ENCODE measurements at regions not wholly inside any gene's neighbourhood (a gene's known extent, or its start where the extent isn't known, plus 50 kb on each side); places are given as distances from the start of the nearest gene placed in this dataset.

DNA sequence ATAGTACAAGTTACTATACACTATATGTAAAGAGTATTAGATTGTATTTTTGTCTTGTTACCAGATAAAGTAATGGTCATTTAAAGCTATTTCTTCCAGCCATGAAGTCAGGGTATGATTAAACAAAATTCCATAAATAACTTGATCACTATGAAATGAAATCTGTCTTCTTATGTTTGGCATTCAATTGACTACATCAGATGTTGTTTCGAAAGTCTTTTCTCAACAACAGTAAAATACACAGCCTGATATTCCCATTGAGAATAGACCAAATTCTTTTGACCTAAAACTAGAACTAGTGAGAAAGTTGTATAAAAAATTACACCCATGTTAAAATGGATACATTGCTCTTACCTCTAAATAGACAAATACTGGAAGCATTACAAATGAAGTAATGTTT is 134.6 kb upstream of the ADAMTS5 start:
- POLR2A ChIA-PET, result no interaction called here
- CTCF ChIA-PET, result no interaction called here
- TF ChIP-seq, protein P1, sequence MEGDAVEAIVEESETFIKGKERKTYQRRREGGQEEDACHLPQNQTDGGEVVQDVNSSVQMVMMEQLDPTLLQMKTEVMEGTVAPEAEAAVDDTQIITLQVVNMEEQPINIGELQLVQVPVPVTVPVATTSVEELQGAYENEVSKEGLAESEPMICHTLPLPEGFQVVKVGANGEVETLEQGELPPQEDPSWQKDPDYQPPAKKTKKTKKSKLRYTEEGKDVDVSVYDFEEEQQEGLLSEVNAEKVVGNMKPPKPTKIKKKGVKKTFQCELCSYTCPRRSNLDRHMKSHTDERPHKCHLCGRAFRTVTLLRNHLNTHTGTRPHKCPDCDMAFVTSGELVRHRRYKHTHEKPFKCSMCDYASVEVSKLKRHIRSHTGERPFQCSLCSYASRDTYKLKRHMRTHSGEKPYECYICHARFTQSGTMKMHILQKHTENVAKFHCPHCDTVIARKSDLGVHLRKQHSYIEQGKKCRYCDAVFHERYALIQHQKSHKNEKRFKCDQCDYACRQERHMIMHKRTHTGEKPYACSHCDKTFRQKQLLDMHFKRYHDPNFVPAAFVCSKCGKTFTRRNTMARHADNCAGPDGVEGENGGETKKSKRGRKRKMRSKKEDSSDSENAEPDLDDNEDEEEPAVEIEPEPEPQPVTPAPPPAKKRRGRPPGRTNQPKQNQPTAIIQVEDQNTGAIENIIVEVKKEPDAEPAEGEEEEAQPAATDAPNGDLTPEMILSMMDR (IDR thresholded peaks at IDR 0.05; ENCODE audit: control extremely low read depth, extremely low read depth, low read depth, missing control alignments), result no peak
- no peak for DNase-seq (ENCODE audit: extremely low spot score)

DNA sequence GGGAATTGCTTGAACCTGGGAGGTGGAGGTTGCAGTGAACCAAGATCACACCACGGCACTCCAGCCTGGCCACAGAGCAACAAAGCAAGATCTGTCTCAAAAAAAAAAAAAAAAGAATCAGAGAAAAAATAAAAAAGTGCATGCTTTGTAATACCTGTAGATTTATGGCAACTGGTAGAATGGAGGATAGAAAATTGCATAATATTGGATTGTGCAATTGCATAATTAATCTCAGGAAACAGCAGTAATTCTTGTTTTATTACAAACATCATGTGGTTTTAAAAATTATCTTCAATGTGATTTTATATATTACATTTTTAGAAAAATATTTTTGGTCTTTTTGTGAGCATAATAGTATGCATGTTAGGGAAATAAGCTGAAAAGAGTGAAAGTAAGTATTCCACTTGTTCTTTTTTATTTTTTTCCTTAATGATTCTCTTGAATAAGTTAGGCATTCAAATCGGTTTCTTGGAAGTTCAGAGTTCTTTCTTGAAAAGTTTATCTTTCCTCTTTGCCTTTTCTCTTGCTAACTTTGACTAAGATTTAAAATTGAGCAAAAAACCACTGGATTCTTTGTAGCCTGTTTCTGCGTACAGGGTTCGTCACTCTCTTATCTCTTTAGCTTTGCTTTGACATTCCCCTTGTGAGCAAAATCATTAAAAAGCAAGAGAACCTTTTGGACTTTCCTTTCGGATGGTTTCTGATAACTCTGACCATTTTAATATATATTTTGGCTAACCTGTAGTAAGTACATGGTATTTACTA is 127.5 kb upstream of the ADAMTS5 start:
- no peak for DNase-seq (ENCODE audit: extremely low spot score)
- ChIA-PET CTCF (interaction anchor here (1.0 kb wide), 1 partner anchor 21 kb away, joined by 3 read pairs; no protein-coding TSS in a partner anchor), POLR2A (no interaction called here)
- TF ChIP-seq, protein P1 (IDR thresholded peaks at IDR 0.05; ENCODE audit: control extremely low read depth, extremely low read depth, low read depth, missing control alignments), result no peak

DNA sequence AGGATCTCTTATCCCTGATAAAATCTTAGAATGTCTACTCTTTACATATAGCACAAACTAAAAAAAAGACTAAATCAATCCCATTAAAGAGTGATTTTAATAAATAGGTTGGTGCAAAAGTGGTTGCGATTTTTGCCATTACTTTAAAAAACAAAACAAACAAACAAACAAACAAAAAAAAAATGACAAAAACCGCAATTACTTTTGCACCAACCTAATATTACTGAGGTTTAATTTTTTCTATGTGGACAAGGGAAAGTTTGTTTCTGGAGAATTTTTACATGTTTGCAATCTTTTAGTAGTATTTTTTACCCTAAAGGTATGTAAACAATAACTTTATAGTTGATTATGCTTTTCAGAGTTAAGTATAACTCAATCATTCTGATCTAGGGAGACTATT is 119.7 kb upstream of the ADAMTS5 start:
- CTCF ChIA-PET, result no interaction called here
- TF ChIP-seq, protein P1 (IDR thresholded peaks at IDR 0.05; ENCODE audit: control extremely low read depth, extremely low read depth, low read depth, missing control alignments), result no peak
- POLR2A ChIA-PET, result no interaction called here
- no peak for DNase-seq (ENCODE audit: extremely low spot score)

DNA sequence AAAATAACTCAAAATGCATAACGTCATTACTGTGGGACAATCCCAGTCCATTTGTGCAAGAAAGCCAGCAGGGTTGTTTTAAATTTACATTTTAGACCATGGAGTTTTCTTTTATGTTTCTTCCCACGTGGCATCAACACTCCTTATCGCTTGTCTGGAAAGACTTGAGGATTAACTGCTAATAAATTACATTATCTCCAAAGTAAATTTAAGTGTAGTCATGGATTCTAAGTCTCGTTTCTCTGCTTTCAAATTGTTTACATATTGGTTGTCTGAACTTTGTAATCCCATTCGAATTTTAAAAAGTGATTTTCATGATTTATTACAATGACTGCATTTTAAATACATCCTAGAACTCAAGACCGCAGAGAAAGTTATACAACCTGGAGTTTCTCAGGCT is 119.3 kb upstream of the ADAMTS5 start:
- DNase-seq (ENCODE audit: extremely low spot score), result no peak
- TF ChIP-seq, protein P1 (IDR thresholded peaks at IDR 0.05; ENCODE audit: control extremely low read depth, extremely low read depth, low read depth, missing control alignments), result no peak
- ChIA-PET POLR2A (no interaction called here), CTCF (no interaction called here)

DNA sequence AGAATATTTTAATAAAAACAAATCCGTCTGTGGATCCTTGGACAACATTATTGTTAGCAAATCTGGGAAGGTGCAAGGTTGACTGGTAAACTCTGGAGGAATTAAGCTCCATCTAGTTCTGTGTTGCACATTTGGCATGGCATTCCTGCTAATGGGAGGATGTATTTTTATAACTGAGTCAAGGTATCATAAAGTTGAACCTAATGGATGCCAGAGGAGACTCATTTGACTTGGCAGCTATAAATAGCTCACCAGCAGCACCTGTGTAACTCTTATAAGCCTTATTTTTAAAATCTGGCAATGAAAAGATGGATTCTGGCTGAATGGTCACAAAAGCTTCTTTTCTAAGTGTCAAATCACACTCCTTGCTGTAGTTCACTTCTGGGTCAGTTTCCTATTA is 118.5 kb upstream of the ADAMTS5 start:
- DNase-seq (ENCODE audit: extremely low spot score), result no peak
- POLR2A ChIA-PET, result no interaction called here
- CTCF ChIA-PET, result interaction anchor here (0.8 kb wide), 1 partner anchor 9 kb away, joined by 3 read pairs; no protein-coding TSS in a partner anchor
- TF ChIP-seq, protein P1 (IDR thresholded peaks at IDR 0.05; ENCODE audit: control extremely low read depth, extremely low read depth, low read depth, missing control alignments), result no peak

DNA sequence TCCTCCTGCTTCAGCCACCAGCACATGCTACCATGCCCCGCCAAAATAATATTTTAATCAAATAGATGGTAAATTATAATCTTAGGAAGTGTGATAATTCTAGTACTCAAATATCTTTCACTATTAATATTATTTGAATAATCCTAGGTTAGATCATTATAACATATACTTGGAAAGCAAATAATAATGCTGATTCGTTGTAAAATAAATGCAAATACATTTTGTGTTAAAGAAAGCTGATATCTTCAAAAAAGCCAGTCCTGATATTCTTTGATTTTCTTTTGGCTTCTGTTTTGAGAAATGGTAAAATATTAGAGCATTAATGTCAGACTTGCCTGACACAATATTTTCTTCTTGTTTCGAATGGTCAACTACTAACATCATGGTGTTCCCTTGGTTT is 116.3 kb upstream of the ADAMTS5 start:
- DNase-seq (ENCODE audit: extremely low spot score), result no peak
- POLR2A ChIA-PET, result no interaction called here
- TF ChIP-seq, protein P1 (IDR thresholded peaks at IDR 0.05; ENCODE audit: control extremely low read depth, extremely low read depth, low read depth, missing control alignments), result no peak
- CTCF ChIA-PET, result no interaction called here
